ENCODE measurements at regions not wholly inside any gene's neighbourhood (a gene's known extent, or its start where the extent isn't known, plus 50 kb on each side); places are given as distances from the start of the nearest gene placed in this dataset.

DNA sequence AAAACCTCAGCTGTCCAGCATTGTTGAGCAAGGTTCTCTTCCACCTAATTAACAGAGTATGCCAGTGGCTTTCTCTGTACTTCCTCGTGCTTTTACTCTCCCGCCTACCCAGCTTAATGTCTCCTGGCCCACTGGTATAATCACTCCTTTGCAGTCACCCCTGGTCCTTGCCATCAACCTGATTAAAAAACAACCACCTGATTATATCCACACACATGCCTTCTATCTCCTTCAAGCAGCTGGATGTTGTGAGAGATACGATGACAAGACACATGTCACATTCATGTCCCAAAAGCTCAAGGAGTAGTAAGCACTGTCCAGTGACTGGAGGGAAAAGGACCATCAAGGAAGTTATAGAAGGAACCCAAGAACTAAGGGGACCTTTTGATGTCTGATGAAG, 241.3 kb upstream of the GRIP1 start (continued):
- TF ChIP-seq, protein P1, sequence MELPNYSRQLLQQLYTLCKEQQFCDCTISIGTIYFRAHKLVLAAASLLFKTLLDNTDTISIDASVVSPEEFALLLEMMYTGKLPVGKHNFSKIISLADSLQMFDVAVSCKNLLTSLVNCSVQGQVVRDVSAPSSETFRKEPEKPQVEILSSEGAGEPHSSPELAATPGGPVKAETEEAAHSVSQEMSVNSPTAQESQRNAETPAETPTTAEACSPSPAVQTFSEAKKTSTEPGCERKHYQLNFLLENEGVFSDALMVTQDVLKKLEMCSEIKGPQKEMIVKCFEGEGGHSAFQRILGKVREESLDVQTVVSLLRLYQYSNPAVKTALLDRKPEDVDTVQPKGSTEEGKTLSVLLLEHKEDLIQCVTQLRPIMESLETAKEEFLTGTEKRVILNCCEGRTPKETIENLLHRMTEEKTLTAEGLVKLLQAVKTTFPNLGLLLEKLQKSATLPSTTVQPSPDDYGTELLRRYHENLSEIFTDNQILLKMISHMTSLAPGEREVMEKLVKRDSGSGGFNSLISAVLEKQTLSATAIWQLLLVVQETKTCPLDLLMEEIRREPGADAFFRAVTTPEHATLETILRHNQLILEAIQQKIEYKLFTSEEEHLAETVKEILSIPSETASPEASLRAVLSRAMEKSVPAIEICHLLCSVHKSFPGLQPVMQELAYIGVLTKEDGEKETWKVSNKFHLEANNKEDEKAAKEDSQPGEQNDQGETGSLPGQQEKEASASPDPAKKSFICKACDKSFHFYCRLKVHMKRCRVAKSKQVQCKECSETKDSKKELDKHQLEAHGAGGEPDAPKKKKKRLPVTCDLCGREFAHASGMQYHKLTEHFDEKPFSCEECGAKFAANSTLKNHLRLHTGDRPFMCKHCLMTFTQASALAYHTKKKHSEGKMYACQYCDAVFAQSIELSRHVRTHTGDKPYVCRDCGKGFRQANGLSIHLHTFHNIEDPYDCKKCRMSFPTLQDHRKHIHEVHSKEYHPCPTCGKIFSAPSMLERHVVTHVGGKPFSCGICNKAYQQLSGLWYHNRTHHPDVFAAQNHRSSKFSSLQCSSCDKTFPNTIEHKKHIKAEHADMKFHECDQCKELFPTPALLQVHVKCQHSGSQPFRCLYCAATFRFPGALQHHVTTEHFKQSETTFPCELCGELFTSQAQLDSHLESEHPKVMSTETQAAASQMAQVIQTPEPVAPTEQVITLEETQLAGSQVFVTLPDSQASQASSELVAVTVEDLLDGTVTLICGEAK (IDR thresholded peaks at IDR 0.05) = no peak
- TF ChIP-seq, protein P1 (CRISPR knock-in tag; IDR thresholded peaks at IDR 0.05) = no peak
- TF ChIP-seq, protein P2, sequence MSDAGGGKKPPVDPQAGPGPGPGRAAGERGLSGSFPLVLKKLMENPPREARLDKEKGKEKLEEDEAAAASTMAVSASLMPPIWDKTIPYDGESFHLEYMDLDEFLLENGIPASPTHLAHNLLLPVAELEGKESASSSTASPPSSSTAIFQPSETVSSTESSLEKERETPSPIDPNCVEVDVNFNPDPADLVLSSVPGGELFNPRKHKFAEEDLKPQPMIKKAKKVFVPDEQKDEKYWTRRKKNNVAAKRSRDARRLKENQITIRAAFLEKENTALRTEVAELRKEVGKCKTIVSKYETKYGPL (CRISPR knock-in tag; IDR thresholded peaks at IDR 0.05) = no peak
- TF ChIP-seq ZBTB20 (CRISPR knock-in tag; IDR thresholded peaks at IDR 0.05; ENCODE audit: borderline replicate concordance, low read depth) = no peak
- no peak for TF ChIP-seq TBL1XR1 (IDR thresholded peaks at IDR 0.05; ENCODE audit: borderline replicate concordance, low read length, partially characterized antibody)
- TF ChIP-seq, protein P3, sequence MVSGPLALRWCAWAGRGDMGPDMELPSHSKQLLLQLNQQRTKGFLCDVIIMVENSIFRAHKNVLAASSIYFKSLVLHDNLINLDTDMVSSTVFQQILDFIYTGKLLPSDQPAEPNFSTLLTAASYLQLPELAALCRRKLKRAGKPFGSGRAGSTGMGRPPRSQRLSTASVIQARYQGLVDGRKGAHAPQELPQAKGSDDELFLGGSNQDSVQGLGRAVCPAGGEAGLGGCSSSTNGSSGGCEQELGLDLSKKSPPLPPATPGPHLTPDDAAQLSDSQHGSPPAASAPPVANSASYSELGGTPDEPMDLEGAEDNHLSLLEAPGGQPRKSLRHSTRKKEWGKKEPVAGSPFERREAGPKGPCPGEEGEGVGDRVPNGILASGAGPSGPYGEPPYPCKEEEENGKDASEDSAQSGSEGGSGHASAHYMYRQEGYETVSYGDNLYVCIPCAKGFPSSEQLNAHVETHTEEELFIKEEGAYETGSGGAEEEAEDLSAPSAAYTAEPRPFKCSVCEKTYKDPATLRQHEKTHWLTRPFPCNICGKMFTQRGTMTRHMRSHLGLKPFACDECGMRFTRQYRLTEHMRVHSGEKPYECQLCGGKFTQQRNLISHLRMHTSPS (CRISPR knock-in tag; IDR thresholded peaks at IDR 0.05; ENCODE audit: low read depth) = no peak
- TF ChIP-seq ZNF207 (IDR thresholded peaks at IDR 0.05; ENCODE audit: borderline replicate concordance) = no peak
- TF ChIP-seq NFIB (CRISPR knock-in tag; IDR thresholded peaks at IDR 0.05; ENCODE audit: borderline replicate concordance) = no peak
- no peak for TF ChIP-seq HIVEP1 (CRISPR knock-in tag; IDR thresholded peaks at IDR 0.05)
- TF ChIP-seq ZNF713 (CRISPR knock-in tag; IDR thresholded peaks at IDR 0.05) = no peak

Measured in HepG2 (cell line).